A673 (cell line): ENCODE measurements at regions not wholly inside any gene's neighbourhood (a gene's known extent, or its start where the extent isn't known, plus 50 kb on each side); places are given as distances from the start of the nearest gene placed in this dataset.

Experiments used
- BruUV-seq: library from RNA; stranded (reverse); fragments of 400-500 nt; replicated peaks from 2 replicates; lab custom pipeline; 2021; lab: Mats Ljungman, UMichigan
- CTCF ChIA-PET: fragments of 300-600 bp; sonication (Branson Sonifier 250); formaldehyde crosslinking; loops from one replicate; lab custom pipeline; 2022; ENCODE audit warnings: antibody characterized with exemption; lab: Charles Lee
- POLR2A ChIA-PET: fragments of 300-600 bp; sonication (Branson Sonifier 250); formaldehyde crosslinking; loops from one replicate; lab custom pipeline; 2022; ENCODE audit warnings: antibody characterized with exemption; ENCODE audit not compliant: low non-redundant PET; lab: Charles Lee
- DNase-seq: peaks from one replicate; pipeline ENCODE4 v3.0.0-alpha.2; 2015; ENCODE audit warnings: low spot score
- H3K27ac ChIP-seq: fragments of 200-600 bp; sonication (generic); 2 replicates; pipeline ENCODE4 v1.5.1; 2016; ENCODE audit warnings: mixed run types, low read depth, mild to moderate bottlenecking, mixed read lengths, antibody characterized with exemption, low read length; ENCODE audit not compliant: poor library complexity, severe bottlenecking
- H3K27me3 ChIP-seq: fragments of 200-600 bp; sonication (generic); replicated peaks from 2 replicates; pipeline ENCODE4 v1.6.1; 2017; ENCODE audit warnings: mixed run types, low read depth, mild to moderate bottlenecking, mixed read lengths, antibody characterized with exemption, low read length; ENCODE audit not compliant: insufficient read depth, poor library complexity
- H3K36me3 ChIP-seq: fragments of 200-600 bp; sonication (generic); 2 replicates; pipeline ENCODE4 v1.6.1; 2016; ENCODE audit warnings: mixed run types, mild to moderate bottlenecking, mixed read lengths, antibody characterized with exemption, low read length; ENCODE audit not compliant: insufficient read depth, poor library complexity, severe bottlenecking
- H3K4me1 ChIP-seq: fragments of 200-600 bp; sonication (generic); 2 replicates; pipeline ENCODE4 v1.6.1; 2017; ENCODE audit warnings: mixed run types, mild to moderate bottlenecking, mixed read lengths, antibody characterized with exemption, low read length; ENCODE audit not compliant: insufficient read depth, poor library complexity, severe bottlenecking
- H3K4me3 ChIP-seq: fragments of 200-600 bp; sonication (generic); 2 replicates; pipeline ENCODE4 v1.5.1; 2016; ENCODE audit warnings: low read depth, mixed run types, mild to moderate bottlenecking, mixed read lengths, low read length; ENCODE audit not compliant: poor library complexity, severe bottlenecking
- H3K9me3 ChIP-seq: fragments of 200-600 bp; sonication (generic); 2 replicates; pipeline ENCODE4 v1.6.1; 2016; ENCODE audit warnings: mixed run types, low read depth, mild to moderate bottlenecking, mixed read lengths, antibody characterized with exemption, low read length; ENCODE audit not compliant: poor library complexity, severe bottlenecking
- EZH2 ChIP-seq: fragments of 200-600 bp; sonication (generic); IDR thresholded peaks from 2 replicates; pipeline ENCODE4 v1.6.1; 2017; ENCODE audit warnings: borderline replicate concordance, low read depth, mild to moderate bottlenecking, mixed read lengths, antibody characterized with exemption, low read length; ENCODE audit not compliant: poor library complexity, severe bottlenecking
- intact Hi-C: fragments of 100-400 bp; cut with micrococcal nuclease; formaldehyde crosslinking; loops from one replicate; pipeline ENCODE4 v1.10.0; 2022; ENCODE audit not compliant: unreplicated experiment
- TF ChIP-seq, protein P1 (sequence below): fragments of 300-800, 200-600 bp; sonication (generic); conservative IDR thresholded peaks from 2 replicates; pipeline ENCODE4 v1.5.1; 2017; ENCODE audit warnings: low read depth, mild to moderate bottlenecking, antibody characterized with exemption, low read length, moderate library complexity, mixed read lengths

DNA sequence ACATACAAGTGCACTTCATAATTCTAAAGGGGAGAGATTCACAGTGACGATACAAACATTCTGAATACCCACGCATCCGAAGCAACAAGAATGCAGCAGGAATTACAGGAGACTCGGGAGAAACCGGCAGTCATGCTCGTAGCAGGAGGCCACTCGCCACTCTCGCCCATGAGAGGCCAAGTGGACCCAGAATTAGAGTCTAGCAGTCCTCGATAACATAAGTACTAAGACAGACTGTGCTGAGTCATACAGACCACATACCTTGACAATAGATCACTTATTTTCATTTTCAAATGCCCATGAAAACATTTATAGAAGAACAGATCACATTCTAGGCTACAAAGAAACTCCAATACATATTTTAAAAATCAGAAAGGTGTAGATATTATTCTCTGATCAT lies 299.1 kb upstream of the TSHZ3 start:
- no peaks in the 10 kb centered on the region for H3K9me3 ChIP-seq
- DNase-seq: no peak

DNA sequence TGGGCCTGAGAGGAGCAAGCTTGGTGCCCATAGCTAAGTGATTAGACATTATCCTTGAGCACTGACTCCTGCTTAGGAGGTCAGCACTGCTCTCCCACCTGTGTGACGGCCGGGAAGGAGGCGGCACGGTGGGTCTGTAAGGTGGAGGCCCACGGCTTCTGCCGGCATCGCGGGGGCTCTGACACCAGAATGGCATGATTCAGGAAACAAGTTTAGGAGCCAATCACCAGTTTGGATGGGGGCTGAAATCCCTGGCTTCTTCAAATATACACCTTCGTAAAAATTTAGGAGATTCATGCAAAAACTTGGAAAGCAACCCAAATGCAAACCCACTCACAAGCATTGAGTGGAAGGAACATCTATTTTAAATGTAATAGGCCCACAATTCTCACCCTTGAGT lies 307.3 kb upstream of the TSHZ3 start:
- Histone ChIP-seq H3K27me3 (no peaks in the 10 kb centered on the region), H3K36me3 (no peaks in the 10 kb centered on the region), H3K4me1 (no peaks in the 10 kb centered on the region), H3K9me3 (no peaks in the 10 kb centered on the region), H3K4me3 (no peak overlapping the region), H3K27ac (no peak overlapping the region)
- TF ChIP-seq EZH2: no peak
- TF ChIP-seq, protein P1, sequence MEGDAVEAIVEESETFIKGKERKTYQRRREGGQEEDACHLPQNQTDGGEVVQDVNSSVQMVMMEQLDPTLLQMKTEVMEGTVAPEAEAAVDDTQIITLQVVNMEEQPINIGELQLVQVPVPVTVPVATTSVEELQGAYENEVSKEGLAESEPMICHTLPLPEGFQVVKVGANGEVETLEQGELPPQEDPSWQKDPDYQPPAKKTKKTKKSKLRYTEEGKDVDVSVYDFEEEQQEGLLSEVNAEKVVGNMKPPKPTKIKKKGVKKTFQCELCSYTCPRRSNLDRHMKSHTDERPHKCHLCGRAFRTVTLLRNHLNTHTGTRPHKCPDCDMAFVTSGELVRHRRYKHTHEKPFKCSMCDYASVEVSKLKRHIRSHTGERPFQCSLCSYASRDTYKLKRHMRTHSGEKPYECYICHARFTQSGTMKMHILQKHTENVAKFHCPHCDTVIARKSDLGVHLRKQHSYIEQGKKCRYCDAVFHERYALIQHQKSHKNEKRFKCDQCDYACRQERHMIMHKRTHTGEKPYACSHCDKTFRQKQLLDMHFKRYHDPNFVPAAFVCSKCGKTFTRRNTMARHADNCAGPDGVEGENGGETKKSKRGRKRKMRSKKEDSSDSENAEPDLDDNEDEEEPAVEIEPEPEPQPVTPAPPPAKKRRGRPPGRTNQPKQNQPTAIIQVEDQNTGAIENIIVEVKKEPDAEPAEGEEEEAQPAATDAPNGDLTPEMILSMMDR: no peak
- ChIA-PET CTCF (no interaction called here), POLR2A (no interaction called here)
- no TSS peak for BruUV-seq
- intact Hi-C loops: no loop called here
- DNase-seq: no peak

More for the DNA sequence above, 299.1 kb upstream of the TSHZ3 start:
- Histone ChIP-seq H3K27me3 (no peaks in the 10 kb centered on the region), H3K36me3 (no peaks in the 10 kb centered on the region), H3K4me3 (no peak overlapping the region), H3K27ac (no peak overlapping the region), H3K4me1 (no peaks in the 10 kb centered on the region)
- POLR2A ChIA-PET: no interaction called here
- CTCF ChIA-PET: no interaction called here
- intact Hi-C loops: no loop called here
- TF ChIP-seq, protein P1: no peak
- no peak for TF ChIP-seq EZH2
- no TSS peak for BruUV-seq

DNA sequence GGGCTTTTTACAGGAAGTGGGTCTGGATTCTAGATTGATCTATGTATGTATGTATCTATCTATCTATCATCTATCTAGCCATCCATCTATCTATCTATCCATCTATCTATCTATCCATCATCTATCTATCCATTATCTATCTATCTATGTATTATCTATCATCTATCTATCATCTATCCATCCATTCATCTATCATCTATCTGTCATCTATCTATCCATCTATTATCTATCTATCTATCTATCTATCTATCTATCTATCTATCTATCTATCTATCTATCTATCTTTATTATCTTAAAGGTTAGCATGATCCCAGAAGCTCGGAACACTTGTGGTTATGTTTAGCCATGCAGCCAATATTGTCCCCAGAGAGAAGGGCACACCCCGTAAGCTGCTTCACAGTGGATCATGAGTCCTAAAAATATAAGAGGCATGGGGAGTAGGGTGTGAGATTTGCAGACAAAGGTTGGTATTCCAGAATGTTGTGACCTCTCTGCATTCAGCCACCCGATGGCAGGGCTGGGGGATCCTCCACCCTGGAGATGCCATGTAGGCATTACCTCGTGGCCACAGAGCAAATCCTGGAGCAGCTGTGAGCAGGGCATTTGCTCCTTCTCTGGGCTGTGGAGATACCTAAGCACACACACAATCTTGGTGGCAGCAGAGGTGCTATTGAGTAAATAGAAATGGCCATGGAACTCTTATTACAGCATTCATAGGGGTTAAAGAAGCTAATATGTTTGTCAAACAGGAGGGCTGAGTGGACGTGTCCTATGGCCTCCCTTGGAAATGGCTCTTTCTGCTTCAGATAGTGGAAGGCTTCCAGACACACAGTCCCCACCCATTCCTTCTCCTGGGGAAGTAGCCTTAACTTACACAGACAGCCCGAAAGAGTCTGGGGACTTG lies 310.0 kb upstream of the TSHZ3 start:
- no peaks in the 10 kb centered on the region for H3K36me3 ChIP-seq
- H3K9me3 ChIP-seq: no peaks in the 10 kb centered on the region
- TF ChIP-seq EZH2: no peak
- TF ChIP-seq, protein P1: no peak
- H3K27ac ChIP-seq: no peak overlapping the region
- DNase-seq: no peak
- no peak overlapping the region for H3K4me3 ChIP-seq
- BruUV-seq: no TSS peak
- ChIA-PET CTCF (no interaction called here), POLR2A (interaction anchor here (0.6 kb wide), 1 partner anchor 510 kb away, joined by 3 read pairs; no protein-coding TSS in a partner anchor)
- intact Hi-C loops: no loop called here
- no peaks in the 10 kb centered on the region for H3K4me1 ChIP-seq
- H3K27me3 ChIP-seq: no peaks in the 10 kb centered on the region
